ENCODE measurements at regions not wholly inside any gene's neighbourhood (a gene's known extent, or its start where the extent isn't known, plus 50 kb on each side); places are given as distances from the start of the nearest gene placed in this dataset.

- H3K27ac ChIP-seq (ENCODE audit: control insufficient read depth, insufficient read depth) = no peak overlapping the region
- no peaks in the 10 kb centered on the region for H4K20me1 ChIP-seq (ENCODE audit: control insufficient read depth, insufficient read depth)
- CTCF ChIA-PET = interaction anchor here (1.3 kb wide), 1 partner anchor 10 kb away, joined by 3 read pairs; no protein-coding TSS in a partner anchor
- RAD21 ChIA-PET (ENCODE audit: unreplicated experiment) = no interaction called here
- no peaks in the 10 kb centered on the region for H3K9me3 ChIP-seq (replicated peaks; ENCODE audit: control insufficient read depth, insufficient read depth, low read length)
- POLR2A ChIA-PET = interaction anchor here (0.5 kb wide), 1 partner anchor 1871 kb away, joined by 4 read pairs; no protein-coding TSS in a partner anchor
- no TSS peak for BruUV-seq (replicated peaks)
- no peaks in the 10 kb centered on the region for H3K27me3 ChIP-seq (replicated peaks in 1 of 2; ENCODE audit: control insufficient read depth in 2 of 2, insufficient read depth in 2 of 2, low read length in 1 of 2)
- no peaks in the 10 kb centered on the region for H3K79me2 ChIP-seq (ENCODE audit: control insufficient read depth, insufficient read depth, low read length)
- H3K4me2 ChIP-seq (ENCODE audit: control insufficient read depth, insufficient read depth) = no peak overlapping the region
- H3K4me1 ChIP-seq (ENCODE audit: control insufficient read depth, insufficient read depth, low read length) = no peaks in the 10 kb centered on the region
- 10% methylated on average over 3 of the region's 3 CpGs for WGBS (ENCODE audit: insufficient coverage, insufficient replicate concordance, low lambda C conversion rate, missing lambda C conversion rate)
- no peak for ATAC-seq
- SMC1A ChIA-PET (ENCODE audit: uncharacterized antibody, unreplicated experiment) = no interaction called here
- no peak overlapping the region for H2AFZ ChIP-seq (ENCODE audit: control insufficient read depth, low read depth, low read length)
- TF ChIP-seq ZNF687 (IDR thresholded peaks at IDR 0.05) (no peak), GATAD2B (conservative IDR thresholded peaks at IDR 0.05; ENCODE audit: low read depth) (no peak), MXI1 (IDR thresholded peaks at IDR 0.05; ENCODE audit: low read depth, low read length) (no peak), DPF2 (IDR thresholded peaks at IDR 0.05) (no peak), ZBTB33 (IDR thresholded peaks at IDR 0.05) (no peak), PML (IDR thresholded peaks at IDR 0.05; ENCODE audit: low read length) (no peak), NKRF (conservative IDR thresholded peaks at IDR 0.05) (no peak), SUZ12 (IDR thresholded peaks at IDR 0.05; ENCODE audit: unreplicated experiment) (no peak), ZBTB11 (CRISPR knock-in tag; IDR thresholded peaks at IDR 0.05) (no peak), LARP7 (IDR thresholded peaks at IDR 0.05) (no peak), IKZF1 (conservative IDR thresholded peaks at IDR 0.05) (no peak), ETV6 (conservative IDR thresholded peaks at IDR 0.05 in 1 of 2, IDR thresholded peaks at IDR 0.05 in 1 of 2; ENCODE audit: borderline replicate concordance in 1 of 2, low read depth in 1 of 2) (no peak), ESRRA (IDR thresholded peaks at IDR 0.05; ENCODE audit: low read length) (no peak), YBX1 (IDR thresholded peaks at IDR 0.05) (no peak)
- intact Hi-C loops (cut with micrococcal nuclease; ENCODE audit: unreplicated experiment) (no loop called here), in situ Hi-C loops (cut with MboI) (no loop called here)
- DNase-seq (ENCODE audit: low read depth, low spot score) = no peak
- H3K36me3 ChIP-seq (ENCODE audit: control insufficient read depth in 2 of 2, insufficient read depth in 2 of 2, low read length in 1 of 2) = no peaks in the 10 kb centered on the region
- no peak overlapping the region for H3K9ac ChIP-seq (ENCODE audit: control insufficient read depth, insufficient read depth, low read length)
- no peak for FAIRE-seq
- H3K4me3 ChIP-seq = no peak overlapping the region
Measured at GRCh38 chr4:135949931-135950330, 1582.4 kb downstream of the PCDH18 start.
